ENCODE measurements at regions not wholly inside any gene's neighbourhood (a gene's known extent, or its start where the extent isn't known, plus 50 kb on each side); places are given as distances from the start of the nearest gene placed in this dataset.

DNA sequence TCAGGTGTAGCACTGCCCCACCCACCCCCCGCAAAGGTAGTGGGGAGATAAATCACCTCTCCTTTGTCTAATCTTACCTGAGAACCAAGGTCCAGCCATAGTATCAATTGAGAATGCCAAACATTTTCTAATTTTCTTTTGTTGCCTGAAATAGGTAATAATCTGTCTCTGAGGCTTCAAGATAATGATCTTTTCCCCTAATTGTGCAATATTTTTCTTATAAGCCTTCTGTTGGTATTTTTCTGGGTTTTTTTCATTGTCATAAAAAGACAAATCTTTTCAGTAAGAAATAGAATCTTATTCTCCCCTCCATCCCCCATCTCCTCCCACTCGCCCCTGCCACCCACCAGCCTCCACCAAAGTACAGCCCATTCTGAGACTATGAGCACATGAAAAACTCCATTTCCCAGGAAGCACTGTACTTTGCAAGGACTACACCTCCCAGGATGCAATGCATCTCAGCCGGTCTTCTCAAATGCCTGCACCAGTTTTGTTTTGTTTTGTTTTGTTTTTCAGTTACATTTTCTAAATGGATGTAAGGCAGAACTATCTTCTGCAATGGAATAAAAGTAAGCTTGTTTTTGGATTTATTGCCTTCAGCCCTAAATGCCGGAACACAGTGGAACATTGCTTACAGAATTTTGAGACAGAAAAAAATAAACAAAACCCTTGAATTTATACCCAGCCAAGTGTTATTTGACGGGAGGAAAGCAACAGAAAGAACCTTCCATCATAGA is 268.0 kb downstream of the TFAP2A start:
- TF ChIP-seq MYC (IDR thresholded peaks at IDR 0.05; ENCODE audit: low read depth, low read length) (no peak), EZH2 (IDR thresholded peaks at IDR 0.05; ENCODE audit: borderline replicate concordance, low read depth, low read length, severe bottlenecking) (no peak), POLR2A (IDR thresholded peaks at IDR 0.05; ENCODE audit: low read depth, low read length) (no peak), POLR2AphosphoS5 (IDR thresholded peaks at IDR 0.05; ENCODE audit: insufficient read depth, low read depth, low read length) (no peak), FOS (IDR thresholded peaks at IDR 0.05; ENCODE audit: borderline replicate concordance, insufficient read depth, low read length) (no peak)
- TF ChIP-seq, protein P1, sequence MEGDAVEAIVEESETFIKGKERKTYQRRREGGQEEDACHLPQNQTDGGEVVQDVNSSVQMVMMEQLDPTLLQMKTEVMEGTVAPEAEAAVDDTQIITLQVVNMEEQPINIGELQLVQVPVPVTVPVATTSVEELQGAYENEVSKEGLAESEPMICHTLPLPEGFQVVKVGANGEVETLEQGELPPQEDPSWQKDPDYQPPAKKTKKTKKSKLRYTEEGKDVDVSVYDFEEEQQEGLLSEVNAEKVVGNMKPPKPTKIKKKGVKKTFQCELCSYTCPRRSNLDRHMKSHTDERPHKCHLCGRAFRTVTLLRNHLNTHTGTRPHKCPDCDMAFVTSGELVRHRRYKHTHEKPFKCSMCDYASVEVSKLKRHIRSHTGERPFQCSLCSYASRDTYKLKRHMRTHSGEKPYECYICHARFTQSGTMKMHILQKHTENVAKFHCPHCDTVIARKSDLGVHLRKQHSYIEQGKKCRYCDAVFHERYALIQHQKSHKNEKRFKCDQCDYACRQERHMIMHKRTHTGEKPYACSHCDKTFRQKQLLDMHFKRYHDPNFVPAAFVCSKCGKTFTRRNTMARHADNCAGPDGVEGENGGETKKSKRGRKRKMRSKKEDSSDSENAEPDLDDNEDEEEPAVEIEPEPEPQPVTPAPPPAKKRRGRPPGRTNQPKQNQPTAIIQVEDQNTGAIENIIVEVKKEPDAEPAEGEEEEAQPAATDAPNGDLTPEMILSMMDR (IDR thresholded peaks at IDR 0.05; ENCODE audit: extremely low read depth in 1 of 2, insufficient read depth in 1 of 2, low read depth in 1 of 2, low read length in 2 of 2) = no peak
